ENCODE measurements at regions not wholly inside any gene's neighbourhood (a gene's known extent, or its start where the extent isn't known, plus 50 kb on each side); places are given as distances from the start of the nearest gene placed in this dataset.

DNA sequence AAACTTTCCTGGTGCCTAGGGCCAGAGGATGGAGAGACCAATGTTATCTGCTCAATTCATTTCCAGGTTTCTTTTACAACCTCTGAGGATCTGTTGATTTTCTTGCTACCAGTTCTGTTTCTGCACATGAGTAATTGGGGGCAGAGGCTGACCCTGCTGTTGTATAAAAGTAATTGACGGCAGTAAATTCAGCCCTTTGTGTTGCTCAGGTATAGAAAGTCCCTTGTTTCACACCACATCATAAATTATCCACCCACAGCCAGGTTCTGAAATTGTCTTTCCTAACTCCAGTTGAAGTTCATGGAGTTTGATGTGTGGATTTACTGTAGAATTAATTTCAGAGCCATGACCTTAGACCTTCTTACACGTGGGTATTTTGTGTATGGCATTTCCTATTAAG is 107.4 kb upstream of the GRIK2 start:
- no peaks in the 10 kb centered on the region for H3K27me3 Mint-ChIP-seq (ENCODE audit: low read depth)
- H3K4me1 Mint-ChIP-seq: no peaks in the 10 kb centered on the region
- ChIA-PET POLR2A (no interaction called here), CTCF (no interaction called here)
- ATAC-seq: no peak
- TF ChIP-seq FOXK1 (CRISPR knock-in tag; IDR thresholded peaks at IDR 0.05) (no peak), JAZF1 (CRISPR knock-in tag; IDR thresholded peaks at IDR 0.05) (no peak), NR2C2 (CRISPR knock-in tag; IDR thresholded peaks at IDR 0.05) (no peak), HMGA2 (CRISPR knock-in tag; IDR thresholded peaks at IDR 0.05) (no peak), ZBTB21 (CRISPR knock-in tag; IDR thresholded peaks at IDR 0.05; ENCODE audit: borderline replicate concordance) (no peak)
- TF ChIP-seq, protein P1, sequence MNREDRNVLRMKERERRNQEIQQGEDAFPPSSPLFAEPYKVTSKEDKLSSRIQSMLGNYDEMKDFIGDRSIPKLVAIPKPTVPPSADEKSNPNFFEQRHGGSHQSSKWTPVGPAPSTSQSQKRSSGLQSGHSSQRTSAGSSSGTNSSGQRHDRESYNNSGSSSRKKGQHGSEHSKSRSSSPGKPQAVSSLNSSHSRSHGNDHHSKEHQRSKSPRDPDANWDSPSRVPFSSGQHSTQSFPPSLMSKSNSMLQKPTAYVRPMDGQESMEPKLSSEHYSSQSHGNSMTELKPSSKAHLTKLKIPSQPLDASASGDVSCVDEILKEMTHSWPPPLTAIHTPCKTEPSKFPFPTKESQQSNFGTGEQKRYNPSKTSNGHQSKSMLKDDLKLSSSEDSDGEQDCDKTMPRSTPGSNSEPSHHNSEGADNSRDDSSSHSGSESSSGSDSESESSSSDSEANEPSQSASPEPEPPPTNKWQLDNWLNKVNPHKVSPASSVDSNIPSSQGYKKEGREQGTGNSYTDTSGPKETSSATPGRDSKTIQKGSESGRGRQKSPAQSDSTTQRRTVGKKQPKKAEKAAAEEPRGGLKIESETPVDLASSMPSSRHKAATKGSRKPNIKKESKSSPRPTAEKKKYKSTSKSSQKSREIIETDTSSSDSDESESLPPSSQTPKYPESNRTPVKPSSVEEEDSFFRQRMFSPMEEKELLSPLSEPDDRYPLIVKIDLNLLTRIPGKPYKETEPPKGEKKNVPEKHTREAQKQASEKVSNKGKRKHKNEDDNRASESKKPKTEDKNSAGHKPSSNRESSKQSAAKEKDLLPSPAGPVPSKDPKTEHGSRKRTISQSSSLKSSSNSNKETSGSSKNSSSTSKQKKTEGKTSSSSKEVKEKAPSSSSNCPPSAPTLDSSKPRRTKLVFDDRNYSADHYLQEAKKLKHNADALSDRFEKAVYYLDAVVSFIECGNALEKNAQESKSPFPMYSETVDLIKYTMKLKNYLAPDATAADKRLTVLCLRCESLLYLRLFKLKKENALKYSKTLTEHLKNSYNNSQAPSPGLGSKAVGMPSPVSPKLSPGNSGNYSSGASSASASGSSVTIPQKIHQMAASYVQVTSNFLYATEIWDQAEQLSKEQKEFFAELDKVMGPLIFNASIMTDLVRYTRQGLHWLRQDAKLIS (CRISPR knock-in tag; IDR thresholded peaks at IDR 0.05; ENCODE audit: borderline replicate concordance): no peak
- no peak for DNase-seq (ENCODE audit: low spot score)
- peaks cover 12% of the 10 kb centered on the region for H3K9me3 Mint-ChIP-seq
- no peak overlapping the region for H3K4me3 Mint-ChIP-seq
- no peak overlapping the region for H3K27ac Mint-ChIP-seq
- H3K36me3 Mint-ChIP-seq: no peaks in the 10 kb centered on the region

- DNase-seq (ENCODE audit: low spot score) (no peak), ATAC-seq (no peak)
- Mint-ChIP-seq H3K4me1 (no peaks in the 10 kb centered on the region), H3K27me3 (ENCODE audit: low read depth) (no peaks in the 10 kb centered on the region; the same call in 1 of the 2 replicates), H3K36me3 (peaks cover 19% of the 10 kb centered on the region), H3K27ac (no peak overlapping the region), H3K9me3 (peaks cover 40% of the 10 kb centered on the region), H3K4me3 (no peak overlapping the region)
- no peak for TF ChIP-seq FOXK1 (CRISPR knock-in tag; IDR thresholded peaks at IDR 0.05)
- TF ChIP-seq FOXP4 (CRISPR knock-in tag; IDR thresholded peaks at IDR 0.05): no peak
- ChIA-PET CTCF (no interaction called here), POLR2A (no interaction called here)
Measured at GRCh38 chr6:101290346-101290745, 103.2 kb upstream of the GRIK2 start.

- Mint-ChIP-seq H3K9me3 (peaks cover 40% of the 10 kb centered on the region), H3K27me3 (ENCODE audit: low read depth) (no peaks in the 10 kb centered on the region; the same call in 1 of the 2 replicates), H3K4me3 (no peak overlapping the region), H3K36me3 (peaks cover 19% of the 10 kb centered on the region), H3K4me1 (no peaks in the 10 kb centered on the region), H3K27ac (no peak overlapping the region)
- ATAC-seq (no peak), DNase-seq (ENCODE audit: low spot score) (no peak)
- POLR2A ChIA-PET: no interaction called here
- CTCF ChIA-PET: no interaction called here
- TF ChIP-seq RELA (CRISPR knock-in tag; IDR thresholded peaks at IDR 0.05; ENCODE audit: borderline replicate concordance) (no peak), ESRRA (CRISPR knock-in tag; IDR thresholded peaks at IDR 0.05; ENCODE audit: borderline replicate concordance) (no peak), SOX15 (CRISPR knock-in tag; IDR thresholded peaks at IDR 0.05) (no peak), FOXP4 (CRISPR knock-in tag; IDR thresholded peaks at IDR 0.05) (no peak), SMAD4 (CRISPR knock-in tag; IDR thresholded peaks at IDR 0.05) (no peak), ZNF416 (CRISPR knock-in tag; IDR thresholded peaks at IDR 0.05) (no peak), SP1 (CRISPR knock-in tag; conservative IDR thresholded peaks at IDR 0.05) (no peak)
Measured at GRCh38 chr6:101294051-101294638, 99.4 kb upstream of the GRIK2 start.

Data from WTC11 (cell line).